ENCODE measurements at regions not wholly inside any gene's neighbourhood (a gene's known extent, or its start where the extent isn't known, plus 50 kb on each side); places are given as distances from the start of the nearest gene placed in this dataset.

GRCh38 chr5:125289606-125290005 lies 543.2 kb upstream of the ZNF608 start:
- H3K27me3 ChIP-seq, result no peaks in the 10 kb centered on the region
- intact Hi-C loops (cut with DNase I), result no loop called here
- no peak for DNase-seq
- no peak overlapping the region for H3K27ac ChIP-seq
- H3K9me3 ChIP-seq, result no peaks in the 10 kb centered on the region
- TF ChIP-seq POLR2A (IDR thresholded peaks at IDR 0.05) (no peak), CTCF (IDR thresholded peaks at IDR 0.05) (no peak)
- H3K4me3 ChIP-seq (replicated peaks in 1 of 3), result no peak overlapping the region
- no peaks in the 10 kb centered on the region for H3K4me1 ChIP-seq
- H3K36me3 ChIP-seq, result no peaks in the 10 kb centered on the region

- Histone ChIP-seq H3K27me3 (no peaks in the 10 kb centered on the region), H3K9me3 (no peaks in the 10 kb centered on the region), H3K4me3 (replicated peaks in 1 of 3) (no peak overlapping the region), H3K4me1 (no peaks in the 10 kb centered on the region), H3K36me3 (no peaks in the 10 kb centered on the region), H3K27ac (no peak overlapping the region)
- TF ChIP-seq POLR2A (IDR thresholded peaks at IDR 0.05) (no peak), CTCF (IDR thresholded peaks at IDR 0.05) (no peak)
- WGBS, 2 donors, result 89 to 91% methylated on average over 5 of the region's 5 CpGs
- DNase-seq, result no peak
- intact Hi-C loops (cut with DNase I), result no loop called here
Observed at GRCh38 chr5:125290935-125291334, 544.5 kb upstream of the ZNF608 start.

GRCh38 chr5:125291447-125291846 lies 545.0 kb upstream of the ZNF608 start:
- WGBS, 2 donors, result 84% methylated on average over 4 of the region's 4 CpGs
- no peak for DNase-seq
- intact Hi-C loops (cut with DNase I), result no loop called here
- H3K27ac ChIP-seq, result no peak overlapping the region
- H3K4me3 ChIP-seq (replicated peaks in 1 of 3), result no peak overlapping the region
- H3K27me3 ChIP-seq, result no peaks in the 10 kb centered on the region
- TF ChIP-seq POLR2A (IDR thresholded peaks at IDR 0.05), result no peak
- TF ChIP-seq CTCF (IDR thresholded peaks at IDR 0.05), result no peak
- no peaks in the 10 kb centered on the region for H3K9me3 ChIP-seq
- no peaks in the 10 kb centered on the region for H3K4me1 ChIP-seq
- H3K36me3 ChIP-seq, result no peaks in the 10 kb centered on the region

- H3K4me3 ChIP-seq (replicated peaks in 1 of 3), result no peak overlapping the region
- WGBS, 2 donors, result 75 to 94% methylated on average over 1 of the region's 1 CpG
- TF ChIP-seq CTCF (IDR thresholded peaks at IDR 0.05) (no peak), POLR2A (IDR thresholded peaks at IDR 0.05) (no peak)
- no peaks in the 10 kb centered on the region for H3K4me1 ChIP-seq
- no peak overlapping the region for H3K27ac ChIP-seq
- no peak for DNase-seq
- no peaks in the 10 kb centered on the region for H3K36me3 ChIP-seq
- H3K27me3 ChIP-seq, result no peaks in the 10 kb centered on the region
- H3K9me3 ChIP-seq, result no peaks in the 10 kb centered on the region
- intact Hi-C loops (cut with DNase I), result no loop called here
Observed at GRCh38 chr5:125293223-125293622, 546.8 kb upstream of the ZNF608 start.

- 95 to 97% methylated on average over 4 of the region's 4 CpGs for WGBS, 2 donors
- H3K4me1 ChIP-seq, result no peaks in the 10 kb centered on the region
- no peak for TF ChIP-seq CTCF (IDR thresholded peaks at IDR 0.05)
- no peak for TF ChIP-seq POLR2A (IDR thresholded peaks at IDR 0.05)
- no peaks in the 10 kb centered on the region for H3K36me3 ChIP-seq
- no peaks in the 10 kb centered on the region for H3K9me3 ChIP-seq
- H3K4me3 ChIP-seq (replicated peaks in 1 of 3), result no peak overlapping the region
- intact Hi-C loops (cut with DNase I), result no loop called here
- H3K27ac ChIP-seq, result no peak overlapping the region
- no peaks in the 10 kb centered on the region for H3K27me3 ChIP-seq
- DNase-seq, result no peak
Observed at GRCh38 chr5:125293726-125294125, 547.3 kb upstream of the ZNF608 start.
